ENCODE measurements at regions not wholly inside any gene's neighbourhood (a gene's known extent, or its start where the extent isn't known, plus 50 kb on each side); places are given as distances from the start of the nearest gene placed in this dataset.
"Not testable (repeated sequence)": the region's sequence is repeated elsewhere in the genome, so short reads cannot be mapped to it uniquely, and the experiment has no call there.

GRCh38 chr14:104230946-104231345 is 92.6 kb downstream of the KIF26A start:
- no peak for TF ChIP-seq POLR2A (IDR thresholded peaks at IDR 0.05; ENCODE audit: low read depth, low read length)
- FAIRE-seq (no peak), DNase-seq (ENCODE audit: insufficient read length) (no peak)

GRCh38 chr14:104232070-104232484 is 93.7 kb downstream of the KIF26A start:
- TF ChIP-seq POLR2A (IDR thresholded peaks at IDR 0.05; ENCODE audit: low read depth, low read length): no peak
- no peak for TF ChIP-seq TAF1 (IDR thresholded peaks at IDR 0.05; ENCODE audit: borderline replicate concordance, low read depth, low read length)
- TF ChIP-seq POLR2AphosphoS5 (IDR thresholded peaks at IDR 0.05; ENCODE audit: low read depth, low read length): no peak
- FAIRE-seq (no peak), DNase-seq (ENCODE audit: insufficient read length) (no peak)

- FAIRE-seq: not testable (repeated sequence)
Observed at GRCh38 chr14:104234007-104234786, 95.8 kb downstream of the KIF26A start.

GRCh38 chr14:104235686-104236085 is 97.3 kb downstream of the KIF26A start:
- DNase-seq (ENCODE audit: insufficient read length) (no peak), FAIRE-seq (no peak)
- TF ChIP-seq POLR2A (IDR thresholded peaks at IDR 0.05; ENCODE audit: low read depth, low read length) (no peak), TAF1 (IDR thresholded peaks at IDR 0.05; ENCODE audit: borderline replicate concordance, low read depth, low read length) (no peak), POLR2AphosphoS5 (IDR thresholded peaks at IDR 0.05; ENCODE audit: low read depth, low read length) (no peak)

More at GRCh38 chr14:104234007-104234786, 95.8 kb downstream of the KIF26A start:
- not testable (repeated sequence) for DNase-seq (ENCODE audit: insufficient read length)

- TF ChIP-seq POLR2AphosphoS5 (IDR thresholded peaks at IDR 0.05; ENCODE audit: low read depth, low read length): no peak
- TF ChIP-seq POLR2A (IDR thresholded peaks at IDR 0.05; ENCODE audit: low read depth, low read length): no peak
- TF ChIP-seq TAF1 (IDR thresholded peaks at IDR 0.05; ENCODE audit: borderline replicate concordance, low read depth, low read length): no peak
- FAIRE-seq (no peak), DNase-seq (ENCODE audit: insufficient read length) (no peak)
Observed at GRCh38 chr14:104237651-104238423, 99.5 kb downstream of the KIF26A start.

- TF ChIP-seq TAF1 (IDR thresholded peaks at IDR 0.05; ENCODE audit: borderline replicate concordance, low read depth, low read length) (no peak), POLR2AphosphoS5 (IDR thresholded peaks at IDR 0.05; ENCODE audit: low read depth, low read length) (no peak), POLR2A (IDR thresholded peaks at IDR 0.05; ENCODE audit: low read depth, low read length) (no peak)
- DNase-seq (ENCODE audit: insufficient read length): no peak
- no peak for FAIRE-seq
Observed at GRCh38 chr14:104238424-104239184, 100.2 kb downstream of the KIF26A start.

- FAIRE-seq: no peak
- DNase-seq (ENCODE audit: insufficient read length): no peak
- no peak for TF ChIP-seq POLR2A (IDR thresholded peaks at IDR 0.05; ENCODE audit: low read depth, low read length)
- no peak for TF ChIP-seq POLR2AphosphoS5 (IDR thresholded peaks at IDR 0.05; ENCODE audit: low read depth, low read length)
- TF ChIP-seq TAF1 (IDR thresholded peaks at IDR 0.05; ENCODE audit: borderline replicate concordance, low read depth, low read length): no peak
Observed at GRCh38 chr14:104239185-104239775, 100.9 kb downstream of the KIF26A start.

- TF ChIP-seq POLR2A (IDR thresholded peaks at IDR 0.05; ENCODE audit: low read depth, low read length) (no peak), TAF1 (IDR thresholded peaks at IDR 0.05; ENCODE audit: borderline replicate concordance, low read depth, low read length) (no peak), POLR2AphosphoS5 (IDR thresholded peaks at IDR 0.05; ENCODE audit: low read depth, low read length) (no peak)
- DNase-seq (ENCODE audit: insufficient read length): no peak
- FAIRE-seq: no peak
Observed at GRCh38 chr14:104239861-104240301, 101.5 kb downstream of the KIF26A start.

- no peak for FAIRE-seq
Observed at GRCh38 chr14:104240434-104241157, 102.2 kb downstream of the KIF26A start.

GRCh38 chr14:104243200-104243599 is 104.8 kb downstream of the KIF26A start:
- TF ChIP-seq POLR2AphosphoS5 (IDR thresholded peaks at IDR 0.05; ENCODE audit: low read depth, low read length): no peak
- no peak for TF ChIP-seq TAF1 (IDR thresholded peaks at IDR 0.05; ENCODE audit: borderline replicate concordance, low read depth, low read length)
- TF ChIP-seq POLR2A (IDR thresholded peaks at IDR 0.05; ENCODE audit: low read depth, low read length): no peak
- FAIRE-seq (no peak), DNase-seq (ENCODE audit: insufficient read length) (no peak)

More at GRCh38 chr14:104240434-104241157, 102.2 kb downstream of the KIF26A start:
- no peak for DNase-seq (ENCODE audit: insufficient read length)
- TF ChIP-seq TAF1 (IDR thresholded peaks at IDR 0.05; ENCODE audit: borderline replicate concordance, low read depth, low read length) (no peak), POLR2AphosphoS5 (IDR thresholded peaks at IDR 0.05; ENCODE audit: low read depth, low read length) (no peak), POLR2A (IDR thresholded peaks at IDR 0.05; ENCODE audit: low read depth, low read length) (no peak)

Data from GM12892 (cell line).